Astrocyte (in vitro differentiated cells and primary cell): ENCODE measurements at regions not wholly inside any gene's neighbourhood (a gene's known extent, or its start where the extent isn't known, plus 50 kb on each side); places are given as distances from the start of the nearest gene placed in this dataset.
"Not testable (repeated sequence)": the region's sequence is repeated elsewhere in the genome, so short reads cannot be mapped to it uniquely, and the experiment has no call there.

Experiments
- CTCF ChIP-seq: IDR thresholded peaks from 2 replicates; pipeline ENCODE4 v1.5.1; 2011; ENCODE audit warnings: low read depth, mild to moderate bottlenecking, inconsistent platforms, low read length, moderate library complexity; ENCODE audit not compliant: insufficient read depth
- EZH2 ChIP-seq: IDR thresholded peaks from 2 replicates; pipeline ENCODE4 v1.6.1; 2012; ENCODE audit warnings: mild to moderate bottlenecking, low read length, inconsistent platforms; ENCODE audit not compliant: insufficient read depth

GRCh38 chr9:67212073-67212472, 219.7 kb upstream of the SPATA31A3 start:
- not testable (repeated sequence) for TF ChIP-seq EZH2, CTCF
